Endothelial cell of hepatic sinusoid (primary cell): ENCODE measurements at regions not wholly inside any gene's neighbourhood (a gene's known extent, or its start where the extent isn't known, plus 50 kb on each side); places are given as distances from the start of the nearest gene placed in this dataset.

ENCODE experiments used
- in situ Hi-C: cut with HindIII; loops from 2 replicates; pipeline ENCODE4 v1.10.0; 2017; ENCODE audit warnings: low sequenced_read_pairs

GRCh38 chr4:180698550-180699195 is 1544.5 kb upstream of the TENM3 start:
- in situ Hi-C loops, result no loop called here

DNA sequence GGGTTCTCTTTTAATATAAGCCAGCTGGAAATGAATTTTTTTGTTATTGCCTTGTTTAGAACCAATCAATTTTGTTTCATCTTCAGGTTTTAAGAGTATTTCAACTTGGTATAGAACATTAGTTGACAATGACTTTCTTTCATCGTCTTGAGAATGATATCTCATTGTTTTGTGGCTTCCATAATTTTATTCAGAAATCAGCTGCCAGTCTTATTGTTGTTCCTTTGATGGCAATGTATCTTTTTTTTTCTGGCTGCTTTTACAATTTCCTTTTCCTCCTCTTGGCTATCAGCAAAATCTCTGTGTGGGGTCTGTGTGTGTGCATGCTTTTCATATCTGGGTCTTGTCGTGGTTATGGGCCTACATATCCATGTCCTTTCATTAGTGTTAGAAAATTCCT is 1536.4 kb upstream of the TENM3 start:
- in situ Hi-C loops, result no loop called here

DNA sequence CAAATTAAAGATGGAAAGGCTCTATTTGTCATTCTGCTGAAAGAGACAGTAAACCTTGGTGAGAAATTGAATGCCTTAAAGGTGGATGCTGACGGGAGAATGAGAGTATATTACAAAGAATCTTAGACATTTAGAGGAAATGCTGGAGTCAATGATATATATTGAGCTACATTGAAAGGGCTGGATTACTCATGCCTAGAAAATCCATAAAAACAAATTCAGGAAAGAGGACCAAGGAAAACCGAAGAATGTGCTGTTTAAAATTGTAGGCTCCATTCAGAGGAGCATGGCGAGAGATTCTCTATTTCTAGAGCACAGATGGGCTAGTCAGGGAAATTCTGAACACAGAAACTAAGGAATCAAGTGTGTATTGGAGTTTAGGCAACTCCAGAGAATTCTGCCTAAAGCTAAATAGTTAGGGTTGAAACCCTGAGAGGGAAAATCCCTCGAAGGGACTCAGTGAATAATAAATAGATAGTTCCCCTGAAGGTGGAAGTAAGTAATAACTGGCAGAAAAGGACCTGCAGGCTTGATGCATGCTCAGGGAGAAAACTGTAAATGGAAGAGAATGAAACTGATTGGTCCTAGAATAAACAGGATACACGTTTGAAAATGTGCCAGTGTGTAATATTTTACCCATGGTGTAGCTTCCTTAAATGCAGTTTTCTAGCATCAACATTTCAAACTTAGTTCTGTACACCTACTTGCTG is 1532.4 kb upstream of the TENM3 start:
- in situ Hi-C loops, result no loop called here

GRCh38 chr4:180717451-180718033 is 1525.7 kb upstream of the TENM3 start:
- in situ Hi-C loops, result no loop called here

GRCh38 chr4:180721356-180721755 is 1521.8 kb upstream of the TENM3 start:
- in situ Hi-C loops, result no loop called here

GRCh38 chr4:180726611-180727010 is 1516.6 kb upstream of the TENM3 start:
- in situ Hi-C loops, result no loop called here

- in situ Hi-C loops, result no loop called here
These were observed 1515.7 kb upstream of the TENM3 start for GRCh38 chr4:180727478-180727877.

- in situ Hi-C loops, result no loop called here
These were observed 1508.3 kb upstream of the TENM3 start for GRCh38 chr4:180734753-180735432.

GRCh38 chr4:180741703-180742102 is 1501.5 kb upstream of the TENM3 start:
- in situ Hi-C loops, result no loop called here

- in situ Hi-C loops, result no loop called here
These were observed 1498.2 kb upstream of the TENM3 start for GRCh38 chr4:180745019-180745418.

DNA sequence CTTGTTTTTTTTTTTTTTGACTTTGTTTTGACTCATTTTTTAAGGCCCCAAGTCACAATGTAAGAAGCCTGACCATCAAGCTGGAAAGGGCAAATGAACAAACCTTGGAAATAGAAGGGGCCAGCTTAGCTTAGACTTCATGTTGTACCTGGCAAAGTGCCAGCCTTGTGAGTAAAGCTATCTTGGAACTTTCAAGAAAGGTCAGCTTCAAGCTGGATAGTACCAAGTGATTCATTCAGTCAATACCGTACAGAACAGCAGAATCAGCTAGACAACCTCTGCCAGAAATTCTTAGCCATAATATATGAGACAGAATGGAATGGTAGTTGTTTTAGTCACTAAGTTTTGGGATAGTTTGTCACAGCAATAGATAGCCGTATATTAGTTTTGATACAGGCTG is 1492.2 kb upstream of the TENM3 start:
- in situ Hi-C loops, result no loop called here

DNA sequence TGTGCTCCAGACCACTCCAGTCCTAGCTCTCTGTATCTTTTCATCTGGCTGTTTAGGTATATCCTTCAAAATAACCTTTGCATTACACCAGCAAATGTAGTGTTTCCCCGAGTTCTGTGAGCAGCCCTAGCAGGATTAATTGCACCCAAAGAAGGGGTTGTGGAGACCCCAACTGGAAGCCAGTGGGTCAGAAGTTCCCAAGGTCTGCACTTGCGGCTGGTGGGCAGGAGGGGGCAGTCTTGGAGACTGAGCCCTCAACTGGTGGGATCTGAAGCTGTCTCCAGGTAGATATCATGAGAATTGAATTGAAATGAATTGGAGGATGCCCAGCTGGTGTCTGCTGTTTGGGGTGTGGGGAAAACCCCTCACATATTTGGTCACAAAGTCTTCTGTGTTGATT is 1485.3 kb upstream of the TENM3 start:
- in situ Hi-C loops, result no loop called here

DNA sequence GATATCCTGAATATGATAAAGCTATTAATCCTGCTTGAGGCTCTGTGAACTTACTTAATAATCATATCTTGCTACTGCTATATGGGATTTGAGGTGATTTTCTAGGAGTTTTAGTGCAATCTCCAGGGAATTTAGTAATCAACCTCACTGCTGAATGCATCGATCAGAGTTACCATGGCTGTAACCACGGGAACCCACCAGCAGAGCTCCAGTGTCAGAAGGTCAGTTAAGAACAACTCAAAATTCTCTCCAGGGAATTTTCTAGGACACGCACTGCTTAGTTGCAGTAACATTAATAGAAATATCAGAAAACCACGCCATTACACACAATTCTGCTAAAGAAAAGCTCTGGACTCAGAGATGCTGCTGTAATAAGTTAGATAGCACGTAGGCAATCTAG is 1477.2 kb upstream of the TENM3 start:
- in situ Hi-C loops, result no loop called here

- in situ Hi-C loops, result no loop called here
These were observed 1476.1 kb upstream of the TENM3 start for GRCh38 chr4:180766944-180767729.

- in situ Hi-C loops, result no loop called here
These were observed 1474.6 kb upstream of the TENM3 start for GRCh38 chr4:180768610-180769009.

GRCh38 chr4:180769791-180770190 is 1473.4 kb upstream of the TENM3 start:
- in situ Hi-C loops, result no loop called here

- in situ Hi-C loops, result no loop called here
These were observed 1472.9 kb upstream of the TENM3 start for GRCh38 chr4:180770265-180770664.

DNA sequence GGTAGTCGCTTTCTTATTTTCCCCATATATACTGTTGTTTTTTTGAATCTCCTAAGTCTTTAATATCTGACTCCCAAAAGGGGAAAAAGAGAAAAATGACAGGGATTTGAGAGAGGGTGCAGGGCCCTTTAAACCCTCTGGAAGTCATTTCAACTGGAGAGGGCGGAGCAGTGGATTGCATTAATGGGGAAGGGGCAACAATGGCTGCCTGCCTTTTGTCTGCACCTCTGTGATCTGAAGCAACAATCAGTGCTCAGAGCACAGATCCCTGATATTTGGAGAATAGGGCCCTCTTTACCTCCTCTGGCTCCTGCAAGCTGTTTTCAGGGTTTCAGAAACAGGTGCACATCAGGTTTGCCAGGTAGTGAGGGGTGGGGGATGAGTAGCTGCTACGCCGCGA is 1458.3 kb upstream of the TENM3 start:
- in situ Hi-C loops, result no loop called here

GRCh38 chr4:180788729-180789128 is 1454.5 kb upstream of the TENM3 start:
- in situ Hi-C loops, result no loop called here

DNA sequence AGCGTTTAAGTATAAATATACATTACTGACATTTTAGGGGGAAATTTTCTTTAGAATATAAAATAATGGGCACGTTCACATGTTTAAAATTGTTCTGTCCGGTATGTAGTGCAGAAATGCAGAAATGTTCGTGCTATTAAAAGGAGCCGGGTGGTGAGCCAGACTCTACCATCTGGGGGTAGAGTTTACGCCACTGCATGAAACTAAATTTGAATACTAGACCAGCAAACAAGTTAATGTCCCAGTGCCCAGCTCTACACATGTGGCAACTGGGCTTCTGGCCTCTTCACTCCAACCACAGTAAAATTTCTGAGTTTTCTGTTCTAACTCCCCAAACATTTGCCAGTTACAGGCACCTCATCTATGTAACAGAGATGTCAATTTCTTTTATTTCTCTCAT is 1453.3 kb upstream of the TENM3 start:
- in situ Hi-C loops, result no loop called here

DNA sequence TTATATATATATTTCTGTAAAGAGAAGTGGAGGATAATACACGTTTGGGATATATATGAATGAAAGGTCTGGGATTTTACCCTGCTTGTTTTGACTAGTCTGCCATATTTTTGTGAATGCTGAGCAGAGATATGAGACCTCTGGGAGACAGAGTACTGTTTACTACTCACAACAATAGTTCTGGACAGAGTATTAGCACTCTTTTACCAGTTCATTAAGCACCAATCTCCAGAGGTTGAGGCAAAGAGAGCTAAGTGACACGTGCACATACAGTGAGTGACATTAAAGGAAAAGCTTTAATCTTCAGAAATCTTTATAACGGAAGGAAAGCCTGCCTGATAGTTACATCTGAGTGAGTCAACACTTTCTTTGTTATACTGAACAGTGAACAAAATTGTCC is 1452.7 kb upstream of the TENM3 start:
- in situ Hi-C loops, result no loop called here
